Urothelium cell line (cell line): ENCODE measurements at regions not wholly inside any gene's neighbourhood (a gene's known extent, or its start where the extent isn't known, plus 50 kb on each side); places are given as distances from the start of the nearest gene placed in this dataset.
"Not testable (repeated sequence)": the region's sequence is repeated elsewhere in the genome, so short reads cannot be mapped to it uniquely, and the experiment has no call there.

ENCODE experiments used
- DNase-seq: peaks from one replicate; pipeline ENCODE4 v3.0.0; 2011; ENCODE audit warnings: low spot score, mixed read lengths
- FAIRE-seq: peaks from 2 replicates; lab custom pipeline; 2011; peaks lifted over from hg19 to GRCh38; lab: Jason Lieb, UNC

- peak; percentile 17 for FAIRE-seq
Measured at GRCh38 chr11:129695571-129696308, 119.9 kb upstream of the TMEM45B start.

DNA sequence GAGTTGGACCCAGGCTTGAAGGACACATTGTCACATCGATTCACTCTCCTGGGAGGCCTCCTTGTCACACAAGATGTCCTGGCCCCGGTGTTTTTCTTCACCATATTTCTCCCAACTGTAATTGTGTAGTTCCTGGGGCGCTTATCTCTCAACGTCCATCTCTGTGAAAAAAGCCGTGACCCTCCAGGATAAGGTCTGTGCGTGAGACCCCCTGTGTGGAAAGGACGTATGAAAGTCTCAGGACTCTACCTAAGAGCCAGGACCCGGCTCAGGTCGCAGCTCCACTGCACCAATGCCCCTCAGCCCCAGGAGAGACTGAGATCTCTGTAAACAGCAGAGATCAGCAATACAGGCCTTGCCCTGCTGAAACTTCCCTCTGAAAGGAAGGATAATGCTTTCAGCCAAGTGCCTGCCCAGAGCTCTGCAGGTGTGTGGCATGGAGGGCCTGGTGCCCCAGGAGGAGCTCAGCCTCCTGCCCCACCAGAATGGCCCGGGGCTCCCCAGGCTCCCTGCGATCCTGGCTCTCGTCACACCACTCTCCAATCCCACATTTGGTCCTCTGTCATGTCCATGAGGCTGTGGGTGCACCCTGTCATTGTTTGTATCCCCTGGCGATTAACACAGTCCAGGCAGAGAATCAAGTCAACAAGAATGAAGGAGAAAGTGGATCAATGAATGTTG lies 119.2 kb upstream of the TMEM45B start:
- FAIRE-seq (no peak), DNase-seq (no peak)

More at GRCh38 chr11:129695571-129696308, 119.9 kb upstream of the TMEM45B start:
- peak; percentile 27 for DNase-seq

- FAIRE-seq (no peak), DNase-seq (no peak)
Measured at GRCh38 chr11:129698212-129698611, 117.4 kb upstream of the TMEM45B start.

- DNase-seq = no peak
- FAIRE-seq = no peak
Measured at GRCh38 chr11:129699711-129700304, 115.8 kb upstream of the TMEM45B start.

GRCh38 chr11:129700701-129701100 lies 114.9 kb upstream of the TMEM45B start:
- DNase-seq (no peak), FAIRE-seq (no peak)

DNA sequence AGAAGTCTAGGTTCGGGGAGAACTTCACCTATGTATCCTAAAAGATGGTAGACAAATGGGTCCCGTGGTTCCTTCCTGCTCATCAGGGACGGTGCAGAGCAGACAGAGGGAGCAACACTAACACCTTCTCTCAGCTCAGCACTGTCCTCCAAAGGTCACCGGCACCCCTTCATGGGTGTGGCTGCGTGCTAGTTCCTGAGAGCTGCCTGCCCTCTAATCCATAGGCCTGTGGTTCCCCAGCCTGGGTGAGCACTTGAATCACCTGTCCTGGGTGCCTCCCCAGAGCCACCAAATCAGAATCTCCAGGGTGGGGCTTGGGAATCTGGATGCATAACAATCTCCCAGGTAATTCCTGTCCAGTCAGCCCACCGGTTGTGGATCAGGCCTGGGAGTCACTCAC lies 113.9 kb upstream of the TMEM45B start:
- DNase-seq = no peak
- FAIRE-seq = no peak

GRCh38 chr11:129702410-129703398 lies 112.9 kb upstream of the TMEM45B start:
- DNase-seq (no peak), FAIRE-seq (no peak)

- DNase-seq = no peak
- FAIRE-seq = no peak
Measured at GRCh38 chr11:129703846-129704245, 111.8 kb upstream of the TMEM45B start.

- FAIRE-seq = no peak
- no peak for DNase-seq
Measured at GRCh38 chr11:129704831-129705230, 110.8 kb upstream of the TMEM45B start.

DNA sequence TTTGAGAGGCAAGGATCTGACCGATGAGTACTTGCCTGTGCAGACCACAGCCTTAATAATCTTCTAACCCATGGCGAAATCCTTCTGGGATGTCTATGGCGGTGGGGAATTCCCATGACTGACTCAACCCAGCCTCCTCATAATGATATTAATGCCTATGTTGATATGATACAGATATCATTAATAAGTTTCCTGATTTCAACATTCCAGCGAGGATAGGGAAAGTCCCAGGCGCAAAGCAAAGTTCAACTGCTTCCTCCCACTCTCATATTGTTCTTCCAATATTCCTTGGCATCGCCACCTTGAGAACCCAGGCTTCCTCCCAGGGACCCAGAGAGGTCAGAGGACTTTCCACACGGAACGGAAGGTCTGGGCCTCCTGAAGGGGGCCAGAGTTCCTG lies 110.3 kb upstream of the TMEM45B start:
- DNase-seq (no peak), FAIRE-seq (no peak)

DNA sequence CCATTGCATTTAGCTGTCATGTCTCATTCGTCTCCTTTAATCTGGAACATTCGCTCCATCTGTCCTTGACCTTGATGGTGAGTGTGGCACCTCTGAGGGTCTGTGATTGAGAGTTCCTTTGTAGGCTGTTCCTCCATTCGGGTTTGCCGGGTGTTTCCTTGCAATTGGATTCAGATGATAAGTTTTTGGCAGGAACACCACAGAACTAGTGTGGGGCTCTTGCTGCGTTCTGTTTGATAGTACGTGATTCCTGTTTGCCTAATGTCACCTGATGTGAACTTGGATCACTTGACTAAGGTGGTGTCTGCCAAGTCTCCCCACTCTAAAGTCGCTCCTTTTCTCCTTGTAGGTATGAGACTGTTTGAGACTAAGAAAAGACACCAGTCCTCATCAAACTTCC lies 109.7 kb upstream of the TMEM45B start:
- FAIRE-seq (no peak), DNase-seq (no peak)

GRCh38 chr11:129709801-129710398 lies 105.7 kb upstream of the TMEM45B start:
- FAIRE-seq = no peak

GRCh38 chr11:129710423-129710822 lies 105.2 kb upstream of the TMEM45B start:
- DNase-seq (no peak), FAIRE-seq (no peak)

More at GRCh38 chr11:129709801-129710398, 105.7 kb upstream of the TMEM45B start:
- DNase-seq = no peak

GRCh38 chr11:129711760-129712159 lies 103.9 kb upstream of the TMEM45B start:
- DNase-seq (no peak), FAIRE-seq (no peak)

DNA sequence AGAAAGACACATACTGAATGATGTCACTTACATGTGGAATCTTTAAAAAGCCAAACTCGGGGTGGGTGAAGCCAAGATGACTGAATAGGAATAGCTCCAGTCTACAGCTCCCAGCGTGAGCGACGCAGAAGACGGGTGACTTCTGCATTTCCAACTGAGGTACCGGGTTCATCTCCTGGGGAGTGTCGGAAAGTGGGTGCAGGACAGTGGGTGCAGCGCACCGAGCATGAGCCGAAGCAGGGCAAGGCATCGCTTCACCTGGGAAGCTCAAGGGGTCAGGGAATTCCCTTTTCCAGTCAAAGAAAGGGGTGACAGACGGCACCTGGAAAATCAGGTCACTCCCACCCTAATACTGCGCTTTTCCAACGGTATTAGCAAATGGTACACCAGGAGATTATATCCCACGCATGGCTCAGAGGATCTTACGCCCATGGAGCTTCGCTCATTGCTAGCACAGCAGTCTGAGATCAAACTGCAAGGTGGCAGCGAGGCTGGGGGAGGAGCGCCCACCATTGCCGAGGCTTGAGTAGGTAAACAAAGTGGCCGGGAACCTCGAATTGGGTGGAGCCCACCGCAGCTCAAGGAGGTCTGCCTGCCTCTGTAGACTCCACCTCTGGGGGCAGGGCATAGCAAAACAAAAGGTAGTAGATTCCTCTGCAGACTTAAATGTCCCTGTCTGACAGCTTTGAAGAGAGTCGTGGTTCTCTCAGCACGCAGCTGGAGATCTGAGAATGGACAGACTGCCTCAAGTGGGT lies 103.0 kb upstream of the TMEM45B start:
- not testable (repeated sequence) for DNase-seq, FAIRE-seq

DNA sequence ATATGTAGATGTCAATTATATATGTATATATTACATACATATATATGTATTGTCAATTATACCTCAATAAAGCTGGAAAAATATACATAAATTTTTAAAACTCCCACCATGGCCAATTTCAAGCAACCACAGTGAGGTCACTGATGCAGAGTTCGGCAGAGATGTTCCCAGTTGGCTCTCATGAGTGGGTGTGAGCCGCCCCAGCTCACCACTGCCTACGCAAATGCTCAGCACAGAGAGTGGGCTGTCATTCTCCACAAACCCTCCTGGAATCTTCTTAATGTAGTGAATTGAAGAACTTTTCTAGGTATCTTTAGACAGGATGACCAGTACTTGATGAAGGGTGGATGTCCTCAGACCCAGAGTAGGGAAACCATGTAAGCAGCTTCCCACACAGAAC lies 96.6 kb upstream of the TMEM45B start:
- no peak for DNase-seq
- no peak for FAIRE-seq

- FAIRE-seq (no peak), DNase-seq (no peak)
Measured at GRCh38 chr11:129720156-129720555, 95.5 kb upstream of the TMEM45B start.

GRCh38 chr11:129720994-129721393 lies 94.7 kb upstream of the TMEM45B start:
- FAIRE-seq (no peak), DNase-seq (no peak)

- no peak for FAIRE-seq
- no peak for DNase-seq
Measured at GRCh38 chr11:129721685-129722084, 94.0 kb upstream of the TMEM45B start.

GRCh38 chr11:129722529-129722928 lies 93.1 kb upstream of the TMEM45B start:
- FAIRE-seq (no peak), DNase-seq (no peak)
